ENCODE measurements at regions not wholly inside any gene's neighbourhood (a gene's known extent, or its start where the extent isn't known, plus 50 kb on each side); places are given as distances from the start of the nearest gene placed in this dataset.

GRCh38 chr6:97816526-97816925, 533.5 kb upstream of the MMS22L start:
- no peak for TF ChIP-seq CTCF (IDR thresholded peaks at IDR 0.05; ENCODE audit: low read depth, low read length, poor library complexity, severe bottlenecking)
- TF ChIP-seq EZH2phosphoT487 (IDR thresholded peaks at IDR 0.05; ENCODE audit: borderline replicate concordance, low read length) = no peak
